ENCODE measurements at regions not wholly inside any gene's neighbourhood (a gene's known extent, or its start where the extent isn't known, plus 50 kb on each side); places are given as distances from the start of the nearest gene placed in this dataset.

DNA sequence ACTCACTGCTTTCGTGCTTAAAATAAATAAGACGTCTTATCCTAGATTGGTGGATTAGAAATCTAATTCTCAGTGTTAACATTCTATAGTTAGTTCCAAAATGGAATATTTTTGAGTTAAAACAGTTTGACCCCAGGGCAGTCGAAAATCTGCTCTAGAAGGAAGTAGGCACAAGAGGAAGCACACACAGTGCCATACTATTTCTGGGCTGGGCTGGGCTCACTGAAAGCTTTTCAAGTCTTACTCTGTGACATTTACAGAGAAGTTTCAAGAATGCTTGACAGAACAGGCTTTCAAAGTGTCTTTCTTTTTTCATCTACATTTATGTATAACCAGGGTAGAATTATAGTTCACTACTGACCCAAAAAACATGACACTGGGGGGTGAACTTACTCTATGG, 209.8 kb downstream of the SOD2 start:
- TF ChIP-seq, protein P1, sequence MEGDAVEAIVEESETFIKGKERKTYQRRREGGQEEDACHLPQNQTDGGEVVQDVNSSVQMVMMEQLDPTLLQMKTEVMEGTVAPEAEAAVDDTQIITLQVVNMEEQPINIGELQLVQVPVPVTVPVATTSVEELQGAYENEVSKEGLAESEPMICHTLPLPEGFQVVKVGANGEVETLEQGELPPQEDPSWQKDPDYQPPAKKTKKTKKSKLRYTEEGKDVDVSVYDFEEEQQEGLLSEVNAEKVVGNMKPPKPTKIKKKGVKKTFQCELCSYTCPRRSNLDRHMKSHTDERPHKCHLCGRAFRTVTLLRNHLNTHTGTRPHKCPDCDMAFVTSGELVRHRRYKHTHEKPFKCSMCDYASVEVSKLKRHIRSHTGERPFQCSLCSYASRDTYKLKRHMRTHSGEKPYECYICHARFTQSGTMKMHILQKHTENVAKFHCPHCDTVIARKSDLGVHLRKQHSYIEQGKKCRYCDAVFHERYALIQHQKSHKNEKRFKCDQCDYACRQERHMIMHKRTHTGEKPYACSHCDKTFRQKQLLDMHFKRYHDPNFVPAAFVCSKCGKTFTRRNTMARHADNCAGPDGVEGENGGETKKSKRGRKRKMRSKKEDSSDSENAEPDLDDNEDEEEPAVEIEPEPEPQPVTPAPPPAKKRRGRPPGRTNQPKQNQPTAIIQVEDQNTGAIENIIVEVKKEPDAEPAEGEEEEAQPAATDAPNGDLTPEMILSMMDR (IDR thresholded peaks at IDR 0.05) = no peak
- TF ChIP-seq POLR2A (IDR thresholded peaks at IDR 0.05) = no peak
